Keratinocyte (primary cell): ENCODE measurements at regions not wholly inside any gene's neighbourhood (a gene's known extent, or its start where the extent isn't known, plus 50 kb on each side); places are given as distances from the start of the nearest gene placed in this dataset.

Experiments used
- DNase-seq: peaks from one replicate; pipeline ENCODE4 v3.0.0-alpha.2; 2011; ENCODE audit warnings: low read depth, missing footprints, low spot score
- FAIRE-seq: peaks from 2 replicates; lab custom pipeline; 2011; peaks lifted over from hg19 to GRCh38; lab: Jason Lieb, UNC
- H2AFZ ChIP-seq: 2 replicates; pipeline ENCODE4 v1.6.0; 2012; ENCODE audit warnings: low read length, control low read depth, inconsistent platforms; ENCODE audit not compliant: control insufficient read depth
- H3K27ac ChIP-seq: 2 replicates; pipeline ENCODE4 v1.5.1; 2011; ENCODE audit warnings: low read length; ENCODE audit not compliant: control insufficient read depth, insufficient read depth
- H3K27me3 ChIP-seq: 3 replicates; pipeline ENCODE4 v1.6.0; 2011; ENCODE audit warnings: low read length; ENCODE audit not compliant: control insufficient read depth, insufficient read depth; ENCODE audit errors: extremely low read depth
- H3K36me3 ChIP-seq, 2 experiments: 2 replicates in 1 of 2; 3 replicates in 1 of 2; pipeline ENCODE4 v1.5.1; 2011; ENCODE audit warnings: low read length in 2 of 2, mild to moderate bottlenecking in 1 of 2; ENCODE audit not compliant: control insufficient read depth in 2 of 2, insufficient read depth in 2 of 2; ENCODE audit errors: extremely low read depth in 1 of 2
- H3K4me1 ChIP-seq: 3 replicates; pipeline ENCODE4 v1.5.1; 2011; ENCODE audit warnings: low read length; ENCODE audit not compliant: control insufficient read depth, insufficient read depth; ENCODE audit errors: extremely low read depth
- H3K4me2 ChIP-seq: 3 replicates; pipeline ENCODE4 v1.6.0; 2011; ENCODE audit warnings: low read depth, low read length; ENCODE audit not compliant: control insufficient read depth, insufficient read depth; ENCODE audit errors: extremely low read depth
- H3K4me3 ChIP-seq, 3 experiments: fragments of 200-600 bp in 1 of 3; sonication (generic) in 1 of 3; 2 replicates in 2 of 3; 3 replicates in 1 of 3; pipeline ENCODE4 v1.5.1; 2011 to 2016; ENCODE audit warnings: low read length in 3 of 3, mild to moderate bottlenecking in 3 of 3, control low read depth in 2 of 3, inconsistent platforms in 1 of 3, low read depth in 1 of 3, mixed read lengths in 1 of 3, mixed run types in 1 of 3, moderate library complexity in 1 of 3; ENCODE audit not compliant: control insufficient read depth in 2 of 3, insufficient read depth in 2 of 3; ENCODE audit errors: extremely low read depth in 1 of 3
- H3K79me2 ChIP-seq: 2 replicates; pipeline ENCODE4 v1.6.0; 2012; ENCODE audit warnings: low read length; ENCODE audit not compliant: control insufficient read depth, insufficient read depth
- H3K9ac ChIP-seq: 3 replicates; pipeline ENCODE4 v1.6.0; 2011; ENCODE audit warnings: low read length; ENCODE audit not compliant: control insufficient read depth, insufficient read depth; ENCODE audit errors: extremely low read depth
- H3K9me1 ChIP-seq: 3 replicates; pipeline ENCODE4 v1.6.0; 2011; ENCODE audit warnings: low read length; ENCODE audit not compliant: control insufficient read depth, insufficient read depth; ENCODE audit errors: extremely low read depth
- H3K9me3 ChIP-seq: 2 replicates; pipeline ENCODE4 v1.5.1; 2012; ENCODE audit warnings: low read depth, low read length; ENCODE audit not compliant: control insufficient read depth
- H4K20me1 ChIP-seq: 3 replicates; pipeline ENCODE4 v1.6.0; 2011; ENCODE audit warnings: low read length; ENCODE audit not compliant: control insufficient read depth, insufficient read depth; ENCODE audit errors: extremely low read depth
- EZH2 ChIP-seq: IDR thresholded peaks from one replicate; pipeline ENCODE4 v1.6.1; 2012; ENCODE audit warnings: inconsistent platforms, mild to moderate bottlenecking, low read length, moderate library complexity
- dilution Hi-C: fragments of 300-500 bp; cut with MboI; formaldehyde crosslinking; loops from one replicate; pipeline ENCODE4 v1.7.0; 2020; ENCODE audit warnings: low sequenced_read_pairs; ENCODE audit not compliant: extremely low pct_ligation_motif_present
- TF ChIP-seq, protein P1 (sequence below), 3 experiments: IDR thresholded peaks in 1 of 3; conservative IDR thresholded peaks in 1 of 3; optimal IDR thresholded peaks in 1 of 3; 2 replicates in 2 of 3; 3 replicates in 1 of 3; pipeline versions ENCODE3 to v1.5.1; 2011; ENCODE audit warnings: low read length in 3 of 3, mild to moderate bottlenecking in 3 of 3, moderate library complexity in 2 of 3, control low read depth in 1 of 3, inconsistent platforms in 1 of 3; ENCODE audit not compliant: insufficient read depth in 2 of 3; ENCODE audit errors: extremely low read depth in 1 of 3

DNA sequence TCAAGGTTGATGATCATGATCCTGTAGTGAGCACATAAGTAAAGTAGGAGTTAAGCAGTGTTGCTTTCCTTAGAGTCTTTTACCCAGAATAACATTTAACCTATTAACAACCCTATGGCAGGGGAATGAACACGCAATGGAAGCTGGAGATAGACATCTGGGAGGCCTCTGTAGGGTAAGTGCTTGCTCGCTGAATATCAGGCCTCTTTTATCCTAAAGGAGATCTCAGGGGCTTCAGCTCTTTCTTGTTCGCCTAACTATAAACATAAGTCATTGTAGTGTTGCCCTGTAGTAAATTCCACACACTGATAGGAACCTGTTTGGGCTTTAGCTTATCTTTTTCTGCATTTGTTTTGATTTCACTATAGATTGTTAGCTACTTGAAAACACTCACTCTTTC lies 174.4 kb upstream of the TCF4 start:
- Histone ChIP-seq H3K4me2 (no peak overlapping the region), H3K27me3 (no peaks in the 10 kb centered on the region), H3K9ac (no peak overlapping the region), H3K9me1 (no peaks in the 10 kb centered on the region), H3K36me3 (no peaks in the 10 kb centered on the region), H3K9me3 (no peaks in the 10 kb centered on the region), H4K20me1 (no peaks in the 10 kb centered on the region), H3K79me2 (no peaks in the 10 kb centered on the region), H3K27ac (no peak overlapping the region), H3K4me3 (no peak overlapping the region), H3K4me1 (no peaks in the 10 kb centered on the region), H2AFZ (no peak overlapping the region)
- DNase-seq: no peak
- no peak for TF ChIP-seq EZH2
- TF ChIP-seq, protein P1, sequence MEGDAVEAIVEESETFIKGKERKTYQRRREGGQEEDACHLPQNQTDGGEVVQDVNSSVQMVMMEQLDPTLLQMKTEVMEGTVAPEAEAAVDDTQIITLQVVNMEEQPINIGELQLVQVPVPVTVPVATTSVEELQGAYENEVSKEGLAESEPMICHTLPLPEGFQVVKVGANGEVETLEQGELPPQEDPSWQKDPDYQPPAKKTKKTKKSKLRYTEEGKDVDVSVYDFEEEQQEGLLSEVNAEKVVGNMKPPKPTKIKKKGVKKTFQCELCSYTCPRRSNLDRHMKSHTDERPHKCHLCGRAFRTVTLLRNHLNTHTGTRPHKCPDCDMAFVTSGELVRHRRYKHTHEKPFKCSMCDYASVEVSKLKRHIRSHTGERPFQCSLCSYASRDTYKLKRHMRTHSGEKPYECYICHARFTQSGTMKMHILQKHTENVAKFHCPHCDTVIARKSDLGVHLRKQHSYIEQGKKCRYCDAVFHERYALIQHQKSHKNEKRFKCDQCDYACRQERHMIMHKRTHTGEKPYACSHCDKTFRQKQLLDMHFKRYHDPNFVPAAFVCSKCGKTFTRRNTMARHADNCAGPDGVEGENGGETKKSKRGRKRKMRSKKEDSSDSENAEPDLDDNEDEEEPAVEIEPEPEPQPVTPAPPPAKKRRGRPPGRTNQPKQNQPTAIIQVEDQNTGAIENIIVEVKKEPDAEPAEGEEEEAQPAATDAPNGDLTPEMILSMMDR (optimal IDR thresholded peaks at IDR 0.05 in 1 of 3, IDR thresholded peaks at IDR 0.05 in 1 of 3, conservative IDR thresholded peaks at IDR 0.05 in 1 of 3; ENCODE audit: extremely low read depth in 1 of 3, insufficient read depth in 2 of 3, low read length in 3 of 3): no peak
- FAIRE-seq: no peak
- dilution Hi-C loops: no loop called here

DNA sequence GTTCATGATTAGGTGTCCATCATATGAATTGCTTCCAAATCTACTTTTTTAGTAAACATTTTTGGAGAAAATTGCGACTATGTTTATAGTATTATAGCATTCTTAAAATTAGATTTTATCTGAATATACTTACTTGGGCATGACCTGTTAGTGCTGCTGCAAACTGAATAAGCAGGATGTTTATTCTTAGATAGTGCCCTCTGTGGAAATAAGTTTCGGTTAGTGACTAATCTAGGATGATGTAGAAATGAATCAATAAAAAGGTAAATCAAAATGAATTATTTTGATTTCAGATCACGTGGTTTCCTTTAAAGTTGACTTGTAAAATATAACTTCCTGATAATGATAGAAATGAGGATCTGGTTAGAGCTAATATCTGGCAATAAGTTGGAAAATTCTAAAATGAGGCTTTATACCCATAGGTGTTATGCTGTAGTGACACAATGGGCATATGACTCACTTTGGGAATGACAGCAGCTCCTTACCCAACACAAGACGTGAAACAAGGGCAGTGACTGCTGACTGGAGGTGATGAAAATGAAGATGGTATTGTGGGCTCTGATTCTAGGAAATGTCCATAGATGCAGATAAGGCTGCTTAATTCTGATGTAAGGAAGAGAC lies 165.8 kb upstream of the TCF4 start:
- no peak overlapping the region for H3K4me3 ChIP-seq
- FAIRE-seq (no peak), DNase-seq (peak; percentile 11)
- H3K4me2 ChIP-seq: no peak overlapping the region
- H4K20me1 ChIP-seq: no peaks in the 10 kb centered on the region
- dilution Hi-C loops: no loop called here
- no peak overlapping the region for H3K27ac ChIP-seq
- no peak overlapping the region for H3K9ac ChIP-seq
- TF ChIP-seq, protein P1 (optimal IDR thresholded peaks at IDR 0.05 in 1 of 3, IDR thresholded peaks at IDR 0.05 in 1 of 3, conservative IDR thresholded peaks at IDR 0.05 in 1 of 3; ENCODE audit: extremely low read depth in 1 of 3, insufficient read depth in 2 of 3, low read length in 3 of 3): no peak
- TF ChIP-seq EZH2: no peak
- no peaks in the 10 kb centered on the region for H3K36me3 ChIP-seq
- no peak overlapping the region for H2AFZ ChIP-seq
- H3K9me1 ChIP-seq: no peaks in the 10 kb centered on the region
- H3K9me3 ChIP-seq: no peaks in the 10 kb centered on the region
- no peaks in the 10 kb centered on the region for H3K79me2 ChIP-seq
- no peaks in the 10 kb centered on the region for H3K27me3 ChIP-seq
- H3K4me1 ChIP-seq: peaks cover 5% of the 10 kb centered on the region
